ENCODE measurements at regions not wholly inside any gene's neighbourhood (a gene's known extent, or its start where the extent isn't known, plus 50 kb on each side); places are given as distances from the start of the nearest gene placed in this dataset.
"Not testable (repeated sequence)": the region's sequence is repeated elsewhere in the genome, so short reads cannot be mapped to it uniquely, and the experiment has no call there.

DNA sequence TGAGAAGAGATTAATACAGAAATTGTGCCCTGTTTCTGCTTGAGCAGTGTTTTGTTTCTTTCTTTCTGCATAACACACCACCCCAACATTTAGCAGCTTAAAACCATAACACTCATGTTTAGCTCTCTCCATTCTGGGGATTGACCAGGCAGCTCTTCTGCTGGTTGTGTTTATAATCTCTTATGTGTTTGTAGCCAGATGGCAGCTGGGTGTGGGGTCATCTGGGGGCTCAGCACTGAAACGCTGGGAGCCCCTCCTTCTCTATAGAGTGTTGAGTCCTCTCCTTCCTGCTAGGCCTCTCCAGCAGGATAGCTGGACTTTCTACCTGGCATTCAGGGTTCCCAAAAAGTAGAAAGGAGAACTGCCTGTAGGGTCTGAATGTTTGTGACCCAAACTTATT, 270.6 kb downstream of the TTC8 start:
- no peaks in the 10 kb centered on the region for H3K4me1 ChIP-seq
- DNase-seq (ENCODE audit: low spot score): no peak
- no peak overlapping the region for H3K27ac Mint-ChIP-seq
- H3K79me2 ChIP-seq (ENCODE audit: low read depth): no peaks in the 10 kb centered on the region
- no peak overlapping the region for H3K27ac ChIP-seq
- H3K4me3 ChIP-seq: no peak overlapping the region
- H3K9ac ChIP-seq: no peak overlapping the region
- H3K36me3 Mint-ChIP-seq: no peaks in the 10 kb centered on the region
- H3K9me3 Mint-ChIP-seq: peaks cover 7% of the 10 kb centered on the region
- no peaks in the 10 kb centered on the region for H3F3A ChIP-seq (ENCODE audit: low read depth)
- no peak overlapping the region for H3K4me3 Mint-ChIP-seq
- no peaks in the 10 kb centered on the region for H3K36me3 ChIP-seq
- no peak for TF ChIP-seq EZH2 (IDR thresholded peaks at IDR 0.05)
- TF ChIP-seq EZH2phosphoT487 (IDR thresholded peaks at IDR 0.05): no peak
- TF ChIP-seq, protein P1, sequence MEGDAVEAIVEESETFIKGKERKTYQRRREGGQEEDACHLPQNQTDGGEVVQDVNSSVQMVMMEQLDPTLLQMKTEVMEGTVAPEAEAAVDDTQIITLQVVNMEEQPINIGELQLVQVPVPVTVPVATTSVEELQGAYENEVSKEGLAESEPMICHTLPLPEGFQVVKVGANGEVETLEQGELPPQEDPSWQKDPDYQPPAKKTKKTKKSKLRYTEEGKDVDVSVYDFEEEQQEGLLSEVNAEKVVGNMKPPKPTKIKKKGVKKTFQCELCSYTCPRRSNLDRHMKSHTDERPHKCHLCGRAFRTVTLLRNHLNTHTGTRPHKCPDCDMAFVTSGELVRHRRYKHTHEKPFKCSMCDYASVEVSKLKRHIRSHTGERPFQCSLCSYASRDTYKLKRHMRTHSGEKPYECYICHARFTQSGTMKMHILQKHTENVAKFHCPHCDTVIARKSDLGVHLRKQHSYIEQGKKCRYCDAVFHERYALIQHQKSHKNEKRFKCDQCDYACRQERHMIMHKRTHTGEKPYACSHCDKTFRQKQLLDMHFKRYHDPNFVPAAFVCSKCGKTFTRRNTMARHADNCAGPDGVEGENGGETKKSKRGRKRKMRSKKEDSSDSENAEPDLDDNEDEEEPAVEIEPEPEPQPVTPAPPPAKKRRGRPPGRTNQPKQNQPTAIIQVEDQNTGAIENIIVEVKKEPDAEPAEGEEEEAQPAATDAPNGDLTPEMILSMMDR (IDR thresholded peaks at IDR 0.05): no peak
- H3K9me3 ChIP-seq (ENCODE audit: low read depth): no peaks in the 10 kb centered on the region
- peaks cover 2% of the 10 kb centered on the region for H3K27me3 Mint-ChIP-seq (ENCODE audit: insufficient read depth, low read depth)
- H3K4me1 Mint-ChIP-seq: no peaks in the 10 kb centered on the region
- no peaks in the 10 kb centered on the region for H4K20me1 ChIP-seq (ENCODE audit: low read depth)
- no peak overlapping the region for H2AFZ ChIP-seq (replicated peaks)
- no peak overlapping the region for H3K4me2 ChIP-seq
- no peaks in the 10 kb centered on the region for H3K27me3 ChIP-seq

GRCh38 chr14:89096946-89097345, 272.5 kb downstream of the TTC8 start:
- Histone ChIP-seq H3K9ac (no peak overlapping the region), H3F3A (ENCODE audit: low read depth) (no peaks in the 10 kb centered on the region), H4K20me1 (ENCODE audit: low read depth) (no peaks in the 10 kb centered on the region), H3K27ac (no peak overlapping the region), H3K9me3 (ENCODE audit: low read depth) (no peaks in the 10 kb centered on the region), H3K27me3 (no peaks in the 10 kb centered on the region), H3K4me2 (no peak overlapping the region), H3K79me2 (ENCODE audit: low read depth) (no peaks in the 10 kb centered on the region), H3K36me3 (no peaks in the 10 kb centered on the region), H3K4me3 (no peak overlapping the region), H3K4me1 (no peaks in the 10 kb centered on the region), H2AFZ (replicated peaks) (no peak overlapping the region)
- Mint-ChIP-seq H3K36me3 (peaks cover 3% of the 10 kb centered on the region), H3K4me1 (no peaks in the 10 kb centered on the region), H3K4me3 (no peak overlapping the region), H3K27ac (no peak overlapping the region), H3K27me3 (ENCODE audit: insufficient read depth, low read depth) (peaks cover 2% of the 10 kb centered on the region), H3K9me3 (peaks cover 14% of the 10 kb centered on the region)
- DNase-seq (ENCODE audit: low spot score): no peak
- TF ChIP-seq EZH2 (IDR thresholded peaks at IDR 0.05) (no peak), EZH2phosphoT487 (IDR thresholded peaks at IDR 0.05) (no peak)
- TF ChIP-seq, protein P1 (IDR thresholded peaks at IDR 0.05): no peak

DNA sequence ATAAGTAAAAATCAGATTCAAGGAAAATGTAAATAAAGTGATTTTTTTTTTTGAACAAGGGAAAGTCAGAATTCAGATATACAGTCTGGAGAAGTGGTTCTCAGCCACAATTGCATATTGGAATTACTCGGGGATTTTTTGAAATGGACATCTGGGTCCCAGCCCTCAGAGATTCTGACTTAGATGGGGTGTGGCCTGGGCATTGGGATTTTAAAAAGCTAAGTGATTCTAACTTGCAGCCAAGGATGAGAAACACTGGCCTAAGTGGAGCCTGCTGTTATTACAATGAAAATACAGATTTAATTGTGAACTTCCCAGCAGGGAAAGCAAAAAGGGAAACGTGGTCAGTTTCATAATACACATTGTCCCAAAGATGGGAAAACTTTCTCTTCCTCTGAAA, 273.8 kb downstream of the TTC8 start:
- peaks cover 3% of the 10 kb centered on the region for H3K36me3 Mint-ChIP-seq

GRCh38 chr14:89104171-89104817, 279.8 kb downstream of the TTC8 start:
- H3F3A ChIP-seq (ENCODE audit: low read depth); H3K9me3 ChIP-seq (ENCODE audit: low read depth); H3K27me3 Mint-ChIP-seq (ENCODE audit: insufficient read depth, low read depth); DNase-seq (ENCODE audit: low spot score); H2AFZ ChIP-seq (replicated peaks); H3K36me3 Mint-ChIP-seq; H3K4me1 Mint-ChIP-seq; H3K4me2 ChIP-seq; H3K36me3 ChIP-seq; H3K4me1 ChIP-seq; H3K79me2 ChIP-seq (ENCODE audit: low read depth); H4K20me1 ChIP-seq (ENCODE audit: low read depth); H3K9ac ChIP-seq; H3K27ac ChIP-seq; H3K4me3 ChIP-seq; H3K27me3 ChIP-seq; H3K4me3 Mint-ChIP-seq; H3K27ac Mint-ChIP-seq: not testable (repeated sequence)
- H3K9me3 Mint-ChIP-seq: peaks cover 24% of the 10 kb centered on the region

More for the DNA sequence above, 273.8 kb downstream of the TTC8 start:
- Histone ChIP-seq H3K9me3 (ENCODE audit: low read depth) (no peaks in the 10 kb centered on the region), H4K20me1 (ENCODE audit: low read depth) (no peaks in the 10 kb centered on the region), H2AFZ (replicated peaks) (no peak overlapping the region), H3F3A (ENCODE audit: low read depth) (no peaks in the 10 kb centered on the region), H3K4me2 (no peak overlapping the region), H3K4me3 (no peak overlapping the region), H3K4me1 (no peaks in the 10 kb centered on the region), H3K27me3 (no peaks in the 10 kb centered on the region), H3K27ac (no peak overlapping the region), H3K9ac (no peak overlapping the region), H3K36me3 (no peaks in the 10 kb centered on the region), H3K79me2 (ENCODE audit: low read depth) (no peaks in the 10 kb centered on the region)
- Mint-ChIP-seq H3K4me3 (no peak overlapping the region), H3K4me1 (no peaks in the 10 kb centered on the region), H3K9me3 (peaks cover 12% of the 10 kb centered on the region), H3K27ac (no peak overlapping the region), H3K27me3 (ENCODE audit: insufficient read depth, low read depth) (peaks cover 2% of the 10 kb centered on the region)
- no peak for DNase-seq (ENCODE audit: low spot score)
- TF ChIP-seq, protein P1 (IDR thresholded peaks at IDR 0.05): no peak
- no peak for TF ChIP-seq EZH2phosphoT487 (IDR thresholded peaks at IDR 0.05)
- no peak for TF ChIP-seq EZH2 (IDR thresholded peaks at IDR 0.05)

- not testable (repeated sequence) for H3K36me3 Mint-ChIP-seq; H3K9me3 ChIP-seq (ENCODE audit: low read depth); H3K27ac ChIP-seq; H4K20me1 ChIP-seq (ENCODE audit: low read depth); H3K4me3 ChIP-seq; H2AFZ ChIP-seq (replicated peaks); H3K79me2 ChIP-seq (ENCODE audit: low read depth); H3K27me3 ChIP-seq; H3K27ac Mint-ChIP-seq; H3K4me1 Mint-ChIP-seq; H3K27me3 Mint-ChIP-seq (ENCODE audit: insufficient read depth, low read depth); H3F3A ChIP-seq (ENCODE audit: low read depth); H3K36me3 ChIP-seq; H3K4me3 Mint-ChIP-seq; DNase-seq (ENCODE audit: low spot score); H3K4me1 ChIP-seq; H3K4me2 ChIP-seq; H3K9ac ChIP-seq
- peaks cover 22% of the 10 kb centered on the region for H3K9me3 Mint-ChIP-seq
Measured at GRCh38 chr14:89104861-89105260, 280.4 kb downstream of the TTC8 start.

Measured in neural progenitor cell (in vitro differentiated cells).